Anterior cingulate cortex (tissue), 58 donors: ENCODE measurements at regions not wholly inside any gene's neighbourhood (a gene's known extent, or its start where the extent isn't known, plus 50 kb on each side); places are given as distances from the start of the nearest gene placed in this dataset.

Experiments
- DNase-seq, 58 donors: peaks; one replicate each; lab custom pipeline; 2025; lab: John Stamatoyannopoulos, UW

- no peak for DNase-seq
Observed at GRCh38 chr6:40806256-40806864, 219.2 kb upstream of the LRFN2 start.

- DNase-seq, result no peak
Observed at GRCh38 chr6:40805336-40805735, 218.2 kb upstream of the LRFN2 start.

DNA sequence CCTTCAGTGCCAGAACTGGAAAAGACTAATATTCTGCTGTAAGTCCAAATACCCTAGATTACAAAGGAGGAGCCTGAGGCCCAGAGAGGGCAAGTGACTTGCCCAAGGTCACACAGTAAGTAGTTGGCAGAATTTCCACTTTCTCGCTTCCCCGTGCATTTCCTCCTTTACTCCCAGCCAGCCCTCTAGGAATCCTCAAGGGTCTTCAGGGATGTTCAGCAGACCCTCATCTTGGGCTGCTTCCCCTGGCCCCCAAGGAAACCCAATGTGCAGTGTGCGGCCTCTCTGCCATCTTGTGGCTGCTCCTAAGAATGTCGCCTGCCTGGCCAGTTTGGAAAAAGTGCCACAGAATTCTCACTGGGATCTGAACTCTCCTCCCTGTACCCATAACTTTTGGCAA is 217.7 kb upstream of the LRFN2 start:
- no peak for DNase-seq

- DNase-seq, result no peak
Observed at GRCh38 chr6:40803897-40804702, 216.9 kb upstream of the LRFN2 start.

DNA sequence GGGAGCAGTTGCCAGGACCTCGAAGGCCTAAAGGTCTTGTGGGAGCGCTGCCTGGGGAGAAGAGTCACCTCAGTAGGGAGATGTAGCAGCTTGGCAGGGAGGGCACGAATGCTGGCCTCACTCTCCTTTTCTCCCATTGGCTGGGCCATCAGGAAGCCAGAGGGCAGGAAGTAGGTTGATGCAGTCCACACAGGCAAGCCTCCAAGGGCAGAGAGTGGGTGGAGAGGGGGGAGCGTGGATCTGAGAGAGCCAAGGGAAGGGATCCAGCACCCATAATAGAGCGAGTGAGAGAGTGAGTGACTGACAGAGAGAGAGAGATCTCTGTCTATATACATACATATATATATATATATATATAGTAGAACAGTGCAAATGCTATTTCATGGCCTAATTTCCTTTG is 215.3 kb upstream of the LRFN2 start:
- no peak for DNase-seq

DNA sequence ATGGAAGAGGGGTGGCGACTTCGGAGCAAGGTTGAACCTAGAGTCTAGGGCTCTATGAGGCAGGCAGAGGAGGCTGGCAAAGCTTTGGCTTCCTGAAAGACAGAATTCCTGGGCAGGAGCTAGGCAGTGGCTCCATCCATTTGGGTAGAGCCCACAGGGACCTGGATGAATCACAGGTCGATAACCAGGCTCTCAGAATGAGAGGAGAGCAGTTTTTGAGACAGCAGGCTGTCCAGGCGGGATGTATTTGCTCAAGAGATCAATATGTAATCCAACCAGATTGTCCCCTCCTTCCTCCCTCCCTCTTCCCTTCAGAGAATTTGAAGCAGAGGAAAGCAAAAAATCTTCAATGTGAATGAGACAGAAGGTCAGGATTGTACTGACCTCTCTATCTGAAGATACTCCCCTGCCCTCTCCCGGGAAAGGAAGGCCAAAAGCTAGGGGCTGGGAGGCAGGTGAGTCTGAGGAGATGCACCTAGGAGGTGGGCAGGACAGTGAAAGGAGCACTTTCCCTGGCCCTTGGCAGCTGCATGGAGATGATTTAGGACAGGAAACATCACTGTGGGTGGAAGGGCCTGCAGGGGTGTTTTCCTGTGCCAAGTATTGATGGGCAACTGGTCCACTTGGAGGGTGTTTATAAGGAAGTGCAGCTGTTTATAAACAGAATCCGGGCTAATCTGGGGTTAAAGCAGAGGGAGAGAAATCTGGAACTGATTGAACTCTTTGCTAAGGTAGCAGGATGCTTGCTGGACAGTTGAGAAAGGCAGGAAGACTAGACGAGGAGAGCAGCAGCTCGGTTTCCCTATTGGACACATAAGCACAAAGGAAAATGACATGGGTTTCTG is 212.4 kb upstream of the LRFN2 start:
- DNase-seq, result no peak

DNA sequence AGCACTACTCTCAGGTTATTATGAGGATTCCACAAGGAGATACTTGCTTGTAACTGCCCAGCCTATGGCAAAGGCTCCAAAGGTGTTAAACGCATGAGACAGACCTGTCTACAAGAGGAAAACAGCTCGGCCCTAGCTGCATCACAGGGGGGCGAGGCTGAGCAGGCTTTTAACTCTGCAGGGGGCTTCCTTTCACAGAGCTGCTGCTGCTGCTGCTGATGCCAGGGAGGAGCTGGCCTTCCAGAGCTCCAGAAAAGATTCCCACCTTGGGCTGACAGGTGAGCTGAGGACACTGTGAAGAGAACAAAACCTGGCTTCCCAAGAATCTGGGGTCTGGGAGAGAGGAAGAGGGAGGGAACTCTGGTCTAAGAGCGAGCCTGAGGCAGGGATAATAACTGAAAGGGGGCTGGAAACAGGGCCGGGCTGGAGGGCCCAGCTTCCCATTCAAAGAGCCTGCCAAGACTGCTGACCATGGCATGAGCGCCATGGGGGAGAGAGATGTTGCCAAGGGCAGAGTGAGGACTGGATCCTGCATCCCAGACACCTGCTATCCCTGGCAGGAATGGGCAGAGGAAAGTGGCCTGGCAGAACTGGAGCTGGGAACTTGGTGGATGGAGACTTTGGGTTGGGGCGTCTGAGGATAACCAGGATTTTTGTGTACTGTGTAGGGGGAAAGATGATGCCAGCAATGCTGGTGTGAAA is 211.1 kb upstream of the LRFN2 start:
- no peak for DNase-seq

DNA sequence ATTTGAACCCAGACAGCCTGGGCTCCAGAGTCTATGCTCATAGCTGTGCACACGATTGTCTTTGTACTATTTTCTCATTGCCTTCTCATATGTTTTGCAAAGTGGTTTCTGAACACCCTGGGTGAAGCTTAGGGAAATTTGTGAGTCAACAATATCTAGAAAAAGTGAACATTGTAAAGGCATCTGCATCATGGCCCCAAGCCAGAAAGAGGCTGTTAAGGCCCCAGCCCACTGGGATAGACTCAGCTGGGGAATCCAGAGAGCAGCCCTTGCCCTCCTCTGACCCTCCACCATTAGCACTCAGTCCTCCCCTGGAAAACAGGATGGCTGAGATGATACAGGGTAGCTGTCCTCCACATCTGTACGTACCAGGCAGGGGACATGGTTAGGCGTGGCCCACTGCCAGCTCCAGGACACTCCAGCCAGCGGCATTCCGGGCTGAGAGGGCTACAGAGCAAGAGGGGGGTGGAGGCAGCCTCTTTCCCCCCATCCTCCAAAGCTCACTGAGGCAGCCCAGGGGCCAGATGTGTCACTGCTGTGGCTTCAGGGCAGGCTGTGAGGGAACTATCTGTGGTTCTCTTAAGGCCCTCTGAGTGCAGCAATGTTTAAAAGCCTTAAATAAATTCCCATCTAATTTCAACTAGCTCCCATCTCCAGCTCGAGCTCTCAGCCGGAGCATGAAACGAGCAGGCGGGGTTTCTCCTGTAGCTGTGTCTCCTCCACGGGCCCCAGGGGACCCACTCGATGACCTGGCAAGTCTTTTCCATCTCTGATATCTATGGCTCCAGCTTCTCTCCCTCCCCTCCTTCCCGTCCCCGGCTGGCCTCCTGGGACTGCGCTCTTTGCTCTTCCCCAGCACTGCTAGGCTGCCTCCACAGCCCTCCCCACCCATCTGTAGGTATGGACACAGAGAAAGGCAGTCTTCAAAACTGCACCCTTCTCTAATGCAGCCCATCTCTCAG is 209.4 kb upstream of the LRFN2 start:
- no peak for DNase-seq

DNA sequence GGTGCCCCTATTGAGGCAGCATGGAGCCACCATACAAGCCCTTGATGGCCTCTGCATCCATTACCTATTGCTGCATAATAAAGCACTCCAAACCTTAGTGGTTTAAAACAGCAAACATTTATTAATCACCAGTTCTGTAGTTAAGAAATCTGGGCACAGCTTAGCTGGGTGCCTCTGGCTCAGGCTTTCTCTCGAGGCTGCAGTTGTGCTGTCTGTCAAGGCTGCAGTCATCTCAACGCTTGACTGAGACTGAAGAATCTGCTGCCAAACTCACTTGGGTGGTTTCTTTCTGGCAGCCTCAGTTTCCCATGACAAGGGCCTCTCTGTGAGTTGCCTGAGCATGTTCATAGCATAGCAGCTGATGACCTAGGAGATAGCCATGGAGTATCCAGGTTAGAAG is 207.4 kb upstream of the LRFN2 start:
- DNase-seq, result no peak

- DNase-seq, result no peak
Observed at GRCh38 chr6:40792183-40792582, 205.0 kb upstream of the LRFN2 start.

GRCh38 chr6:40791004-40791403 is 203.8 kb upstream of the LRFN2 start:
- no peak for DNase-seq

DNA sequence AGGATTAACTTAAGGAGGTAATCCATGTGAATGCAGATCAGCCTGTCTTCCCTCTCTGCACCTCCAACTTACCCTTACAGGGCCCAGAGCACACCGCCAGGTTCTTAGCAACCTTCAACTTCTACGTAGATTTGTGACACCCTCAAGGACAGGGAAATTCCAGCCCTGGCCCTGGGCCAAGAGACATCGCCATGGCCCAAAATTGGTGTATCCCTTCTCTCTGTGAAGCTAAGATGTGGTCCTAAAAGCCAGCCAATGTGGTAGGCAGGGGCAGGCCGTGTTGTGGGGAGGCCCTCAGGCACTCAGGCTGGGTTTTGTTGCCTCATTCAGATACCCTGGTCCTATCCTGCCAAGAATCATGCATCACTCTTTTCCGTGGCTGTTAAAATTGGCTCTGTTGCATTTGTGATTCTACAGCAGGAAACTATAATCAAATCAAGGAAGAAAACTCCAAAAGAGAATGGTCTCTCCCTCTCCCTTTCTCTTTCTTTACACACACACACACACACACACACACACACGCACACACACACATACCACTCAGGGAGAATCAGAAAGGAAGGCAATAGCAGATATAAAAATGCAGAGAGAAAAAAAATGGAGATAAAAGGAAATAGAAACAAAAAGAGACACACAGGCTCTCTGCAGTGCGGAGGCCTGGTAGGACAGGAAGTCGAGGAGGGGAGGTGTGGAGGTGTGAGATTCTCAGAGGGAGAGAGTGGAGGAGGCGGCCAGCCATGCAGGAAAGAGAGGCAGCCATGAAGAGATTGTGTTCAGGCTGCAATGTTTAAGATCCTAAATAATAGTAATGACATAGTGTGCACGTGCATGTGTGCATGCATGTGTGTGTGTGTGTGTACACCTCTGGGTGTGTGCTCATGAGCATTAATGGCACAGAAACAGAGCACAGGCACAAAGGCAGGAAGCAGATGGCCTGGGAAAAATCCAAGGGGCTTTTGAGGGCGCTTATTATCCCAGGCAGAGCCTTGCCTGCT is 201.8 kb upstream of the LRFN2 start:
- peak in 17 of 58 donors; percentile 3 to 56 (median 9) for DNase-seq

DNA sequence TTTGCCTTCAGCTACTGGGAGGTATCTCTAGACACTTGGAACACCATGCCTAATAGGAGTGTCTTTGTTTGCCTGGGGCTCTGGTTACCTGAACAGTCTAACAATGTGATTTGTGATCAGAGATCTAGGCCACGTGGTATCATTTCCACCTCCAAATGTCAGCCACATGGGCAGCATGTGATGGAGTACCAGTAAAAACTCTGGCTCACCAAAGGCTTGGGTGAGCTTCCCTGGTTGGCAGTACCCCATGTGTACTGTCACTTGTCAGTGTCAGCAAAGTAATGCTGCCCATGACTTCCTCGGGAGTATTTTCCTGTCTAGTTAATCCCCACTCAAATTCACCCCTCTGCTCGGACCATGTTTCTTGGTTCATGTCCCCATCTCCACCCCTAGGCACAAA is 195.2 kb upstream of the LRFN2 start:
- DNase-seq, result no peak

DNA sequence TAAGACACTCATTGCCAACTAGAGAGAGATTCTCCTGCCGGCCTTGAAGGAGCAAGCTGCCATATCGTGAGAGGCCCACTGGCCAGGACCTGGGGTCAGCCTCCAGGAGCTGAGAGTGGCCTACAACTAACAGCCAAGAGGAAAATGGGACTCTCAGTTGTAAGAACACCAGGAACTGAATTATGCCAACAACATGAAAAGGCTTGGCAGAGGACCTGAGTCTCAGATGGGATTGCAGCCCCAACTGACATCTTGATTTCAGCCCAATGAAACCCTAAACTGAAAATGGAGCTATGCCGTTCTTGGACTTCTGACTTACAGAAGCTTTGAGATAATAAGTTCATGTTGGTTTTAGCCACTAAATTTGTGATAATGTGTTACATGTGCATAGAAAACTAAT is 193.5 kb upstream of the LRFN2 start:
- DNase-seq, result no peak

- no peak for DNase-seq
Observed at GRCh38 chr6:40779409-40779808, 192.2 kb upstream of the LRFN2 start.

- no peak for DNase-seq
Observed at GRCh38 chr6:40778918-40779317, 191.8 kb upstream of the LRFN2 start.

DNA sequence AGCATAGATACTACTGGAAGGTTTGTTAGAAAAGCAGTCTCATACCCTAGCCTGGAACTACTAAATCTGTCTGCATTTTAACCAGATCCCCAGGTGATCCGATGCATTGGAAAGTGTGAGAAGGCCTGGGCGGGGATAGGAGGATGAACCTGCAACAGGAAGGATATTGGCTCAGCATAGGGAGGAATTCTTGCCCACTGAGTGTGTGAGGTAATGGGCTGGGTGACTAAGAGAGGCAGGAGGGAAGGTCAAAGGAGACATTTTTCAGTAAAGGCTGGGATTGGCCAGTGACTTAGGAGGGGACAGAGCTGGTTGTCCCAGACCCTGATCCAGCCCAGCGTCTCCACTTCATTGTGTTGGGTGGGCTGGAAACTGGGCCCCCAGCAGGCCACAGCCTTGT is 191.0 kb upstream of the LRFN2 start:
- no peak for DNase-seq

- DNase-seq, result no peak
Observed at GRCh38 chr6:40774932-40775331, 187.8 kb upstream of the LRFN2 start.
